Chondrocyte (in vitro differentiated cells): ENCODE measurements at regions not wholly inside any gene's neighbourhood (a gene's known extent, or its start where the extent isn't known, plus 50 kb on each side); places are given as distances from the start of the nearest gene placed in this dataset.
"Not testable (repeated sequence)": the region's sequence is repeated elsewhere in the genome, so short reads cannot be mapped to it uniquely, and the experiment has no call there.

Experiments
- DNase-seq: peaks from one replicate; pipeline ENCODE4 v3.0.0; 2021; ENCODE audit warnings: mixed read lengths, low spot score
- H3K27ac Mint-ChIP-seq: one replicate; pipeline ENCODE4 v1.8.0; 2021; ENCODE audit warnings: mild to moderate bottlenecking, moderate library complexity, mixed read lengths; ENCODE audit not compliant: unreplicated experiment
- H3K27me3 Mint-ChIP-seq: 2 replicates; pipeline ENCODE4 v1.8.0; 2021; ENCODE audit warnings: low read depth, mixed read lengths
- H3K36me3 Mint-ChIP-seq: 2 replicates; pipeline ENCODE4 v1.8.0; 2021; ENCODE audit warnings: low read depth, mixed read lengths
- H3K4me1 Mint-ChIP-seq: 2 replicates; pipeline ENCODE4 v1.8.0; 2021; ENCODE audit warnings: low read depth, mild to moderate bottlenecking, mixed read lengths
- H3K4me3 Mint-ChIP-seq: one replicate; pipeline ENCODE4 v1.8.0; 2021; ENCODE audit warnings: mild to moderate bottlenecking, moderate library complexity, mixed read lengths; ENCODE audit not compliant: unreplicated experiment
- H3K9me3 Mint-ChIP-seq: 2 replicates; pipeline ENCODE4 v1.8.0; 2021; ENCODE audit warnings: low read depth, mixed read lengths
- TF ChIP-seq, protein P1 (sequence below): fragments of 200-600 bp; sonication (generic); IDR thresholded peaks from 2 replicates; pipeline ENCODE4 v1.5.0; 2021; ENCODE audit warnings: antibody characterized with exemption, mild to moderate bottlenecking, moderate library complexity

DNA sequence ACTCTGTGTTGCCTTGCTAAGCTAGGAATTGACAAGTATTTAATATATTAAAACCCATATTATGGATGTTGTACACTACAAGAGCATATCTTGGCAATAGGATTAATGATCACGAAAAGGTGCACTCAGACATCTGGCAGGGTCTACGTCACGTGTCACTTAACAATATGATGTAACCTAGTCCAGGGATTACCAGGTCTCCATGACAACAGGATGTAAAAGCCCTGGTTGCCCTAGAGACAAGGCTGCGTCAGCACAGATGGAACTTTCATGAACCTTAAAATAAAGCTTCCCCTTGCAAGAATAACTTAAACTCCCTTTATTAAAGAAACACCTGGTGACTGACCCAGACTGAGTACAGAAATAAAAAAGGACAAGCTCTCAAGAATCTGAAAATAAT lies 717.8 kb downstream of the CDH18 start:
- TF ChIP-seq, protein P1, sequence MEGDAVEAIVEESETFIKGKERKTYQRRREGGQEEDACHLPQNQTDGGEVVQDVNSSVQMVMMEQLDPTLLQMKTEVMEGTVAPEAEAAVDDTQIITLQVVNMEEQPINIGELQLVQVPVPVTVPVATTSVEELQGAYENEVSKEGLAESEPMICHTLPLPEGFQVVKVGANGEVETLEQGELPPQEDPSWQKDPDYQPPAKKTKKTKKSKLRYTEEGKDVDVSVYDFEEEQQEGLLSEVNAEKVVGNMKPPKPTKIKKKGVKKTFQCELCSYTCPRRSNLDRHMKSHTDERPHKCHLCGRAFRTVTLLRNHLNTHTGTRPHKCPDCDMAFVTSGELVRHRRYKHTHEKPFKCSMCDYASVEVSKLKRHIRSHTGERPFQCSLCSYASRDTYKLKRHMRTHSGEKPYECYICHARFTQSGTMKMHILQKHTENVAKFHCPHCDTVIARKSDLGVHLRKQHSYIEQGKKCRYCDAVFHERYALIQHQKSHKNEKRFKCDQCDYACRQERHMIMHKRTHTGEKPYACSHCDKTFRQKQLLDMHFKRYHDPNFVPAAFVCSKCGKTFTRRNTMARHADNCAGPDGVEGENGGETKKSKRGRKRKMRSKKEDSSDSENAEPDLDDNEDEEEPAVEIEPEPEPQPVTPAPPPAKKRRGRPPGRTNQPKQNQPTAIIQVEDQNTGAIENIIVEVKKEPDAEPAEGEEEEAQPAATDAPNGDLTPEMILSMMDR: no peak
- no peak for DNase-seq
- no peak overlapping the region for H3K27ac Mint-ChIP-seq
- H3K4me1 Mint-ChIP-seq: no peaks in the 10 kb centered on the region
- peaks cover under 1% of the 10 kb centered on the region for H3K9me3 Mint-ChIP-seq
- no peaks in the 10 kb centered on the region for H3K36me3 Mint-ChIP-seq
- no peak overlapping the region for H3K4me3 Mint-ChIP-seq
- no peaks in the 10 kb centered on the region for H3K27me3 Mint-ChIP-seq

DNA sequence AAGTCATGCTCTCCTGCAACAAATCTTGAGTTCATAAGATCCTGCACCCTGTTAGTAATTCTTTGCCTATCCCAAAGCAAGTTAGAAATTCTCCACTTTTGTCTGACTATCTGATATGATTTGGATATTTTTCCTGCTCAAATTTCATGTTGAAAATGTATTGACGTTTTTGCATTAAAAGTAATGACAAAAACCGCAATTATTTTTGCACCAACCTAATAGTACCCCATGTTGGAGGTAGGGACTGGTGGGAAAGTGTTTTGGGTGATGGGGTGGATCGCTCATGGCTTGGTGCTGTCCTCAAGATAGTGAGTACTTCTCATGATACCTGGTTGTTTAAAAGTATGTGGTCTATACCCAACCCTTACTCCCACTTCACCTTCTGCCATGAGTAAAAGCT lies 713.4 kb downstream of the CDH18 start:
- H3K9me3 Mint-ChIP-seq: peaks cover 13% of the 10 kb centered on the region

DNA sequence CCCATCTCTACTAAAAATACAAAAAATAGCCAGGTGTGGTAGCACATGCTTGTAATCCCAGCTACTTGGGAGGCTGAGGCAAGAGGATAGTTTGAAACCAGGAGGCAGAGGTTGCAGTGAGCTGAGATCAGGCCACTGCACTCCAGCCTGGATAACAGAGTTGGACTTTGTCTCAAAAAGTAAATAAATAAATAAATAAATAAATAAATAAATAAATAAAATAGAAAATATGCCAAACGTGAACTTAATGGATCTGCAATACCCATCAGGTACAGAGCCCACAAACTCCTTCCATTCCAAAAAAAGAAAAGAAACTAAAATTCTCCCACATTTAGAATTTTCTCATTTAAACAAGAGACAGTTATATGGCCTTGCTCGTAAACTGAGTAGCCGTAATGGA lies 702.7 kb downstream of the CDH18 start:
- Mint-ChIP-seq H3K4me3 (no peak overlapping the region), H3K36me3 (no peaks in the 10 kb centered on the region), H3K9me3 (peaks cover 22% of the 10 kb centered on the region), H3K4me1 (no peaks in the 10 kb centered on the region), H3K27ac (no peak overlapping the region), H3K27me3 (no peaks in the 10 kb centered on the region)
- DNase-seq: no peak
- TF ChIP-seq, protein P1: no peak

More for the DNA sequence above, 713.4 kb downstream of the CDH18 start:
- TF ChIP-seq, protein P1: no peak
- H3K36me3 Mint-ChIP-seq: no peaks in the 10 kb centered on the region
- no peaks in the 10 kb centered on the region for H3K4me1 Mint-ChIP-seq
- no peak overlapping the region for H3K27ac Mint-ChIP-seq
- no peaks in the 10 kb centered on the region for H3K27me3 Mint-ChIP-seq
- no peak for DNase-seq
- no peak overlapping the region for H3K4me3 Mint-ChIP-seq

DNA sequence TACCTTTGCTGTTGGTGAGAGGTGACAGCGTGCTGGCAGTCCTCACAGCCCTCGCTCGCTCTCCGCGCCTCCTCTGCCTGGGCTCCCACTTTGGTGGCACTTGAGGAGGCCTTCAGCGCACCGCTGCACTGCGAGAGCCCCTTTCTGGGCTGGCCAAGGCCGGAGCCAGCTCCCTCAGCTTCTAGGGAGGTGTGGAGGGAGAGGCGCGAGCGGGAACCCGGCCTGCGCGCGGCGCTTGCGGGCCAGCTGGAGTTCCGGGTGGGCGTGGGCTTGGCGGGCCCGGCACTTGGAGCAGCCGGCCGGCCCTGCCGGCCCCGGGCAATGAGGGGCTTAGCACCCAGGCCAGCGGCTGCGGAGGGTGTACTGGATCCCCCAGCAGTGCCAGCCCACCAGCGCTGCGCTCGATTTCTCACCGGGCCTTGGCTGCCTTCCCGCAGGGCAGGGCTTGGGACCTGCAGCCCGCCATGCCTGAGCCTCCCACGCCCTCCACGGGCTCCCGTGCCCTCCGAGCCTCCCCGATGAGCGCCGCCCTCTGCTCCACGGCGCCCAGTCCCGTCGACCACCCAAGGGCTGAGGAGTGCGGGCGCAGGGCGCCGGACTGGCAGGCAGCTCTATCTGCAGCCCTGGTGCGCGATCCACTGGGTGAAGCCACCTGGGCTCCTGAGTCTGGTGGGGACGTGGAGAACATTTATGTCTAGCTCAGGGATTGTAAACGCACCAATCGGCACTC lies 700.3 kb downstream of the CDH18 start:
- H3K27ac Mint-ChIP-seq, H3K27me3 Mint-ChIP-seq, H3K36me3 Mint-ChIP-seq, H3K4me1 Mint-ChIP-seq, H3K4me3 Mint-ChIP-seq: not testable (repeated sequence)
- peaks cover 19% of the 10 kb centered on the region for H3K9me3 Mint-ChIP-seq
- DNase-seq: peak; percentile 77

DNA sequence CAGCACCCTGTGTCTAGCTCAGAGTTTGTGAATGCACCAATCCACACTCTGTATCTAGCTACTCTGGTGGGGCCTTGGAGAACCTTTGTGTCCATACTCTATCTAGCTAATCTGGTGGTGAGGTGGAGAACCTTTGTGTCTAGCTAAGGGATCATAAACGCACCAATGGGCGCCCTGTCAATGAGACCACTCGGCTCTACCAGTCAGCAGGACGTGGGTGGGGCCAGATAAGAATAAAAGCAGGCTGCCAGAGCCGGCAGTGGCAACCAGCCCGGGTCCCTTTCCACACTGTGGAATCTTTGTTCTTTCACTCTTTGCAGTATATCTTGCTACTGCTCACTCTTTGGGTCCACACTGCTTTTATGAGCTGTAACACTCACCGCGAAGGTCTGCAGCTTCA lies 699.7 kb downstream of the CDH18 start:
- not testable (repeated sequence) for H3K27me3 Mint-ChIP-seq, H3K27ac Mint-ChIP-seq, DNase-seq, H3K4me3 Mint-ChIP-seq, H3K4me1 Mint-ChIP-seq, H3K36me3 Mint-ChIP-seq
- H3K9me3 Mint-ChIP-seq: peaks cover 15% of the 10 kb centered on the region

DNA sequence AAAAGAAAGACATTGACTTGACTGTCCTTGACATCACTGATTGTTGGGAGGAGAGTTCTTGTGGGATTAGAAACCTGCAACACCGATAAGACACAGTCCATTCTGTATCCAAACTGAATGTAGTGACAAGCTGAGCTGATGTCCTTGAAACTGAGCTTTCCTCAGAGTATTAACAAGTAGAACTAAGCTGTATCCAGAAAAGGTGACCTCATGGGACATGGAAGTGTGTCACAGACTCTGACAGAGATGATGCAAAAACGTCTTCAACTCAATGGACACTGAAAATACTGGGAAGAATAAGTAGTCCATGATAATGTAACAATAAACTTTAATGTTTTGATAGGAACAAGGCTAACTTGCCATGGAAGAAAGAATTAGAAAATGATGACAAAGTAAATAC lies 690.1 kb downstream of the CDH18 start:
- Mint-ChIP-seq H3K36me3 (no peaks in the 10 kb centered on the region), H3K4me3 (no peak overlapping the region), H3K27me3 (no peaks in the 10 kb centered on the region), H3K27ac (no peak overlapping the region), H3K4me1 (no peaks in the 10 kb centered on the region), H3K9me3 (peaks cover 2% of the 10 kb centered on the region)
- DNase-seq: no peak
- TF ChIP-seq, protein P1: no peak
